Stomach (tissue), 4 donors: ENCODE measurements at regions not wholly inside any gene's neighbourhood (a gene's known extent, or its start where the extent isn't known, plus 50 kb on each side); places are given as distances from the start of the nearest gene placed in this dataset.

Experiments used
- EP300 ChIP-seq: sonication (generic); formaldehyde crosslinking; IDR thresholded peaks from one replicate; pipeline ENCODE4 v1.6.1; 2017; ENCODE audit warnings: antibody characterized with exemption
- POLR2A ChIP-seq, 4 donors: fragments of 450-650 bp; IDR thresholded peaks; one replicate each; pipeline ENCODE4 v1.6.1; 2016; ENCODE audit warnings: antibody characterized with exemption in 4 of 4, control low read depth in 2 of 4, mild to moderate bottlenecking in 1 of 4, moderate library complexity in 1 of 4
- TF ChIP-seq, protein P1 (sequence below), 7 experiments: fragments of 450-650 bp in 4 of 7; fragments of 200-600 bp in 3 of 7; sonication (generic) in 3 of 7; IDR thresholded peaks; one replicate each; pipeline ENCODE4 v1.5.1; 2016 to 2019; ENCODE audit warnings: antibody characterized with exemption in 7 of 7, control low read depth in 2 of 7, mild to moderate bottlenecking in 1 of 7

- TF ChIP-seq, protein P1, sequence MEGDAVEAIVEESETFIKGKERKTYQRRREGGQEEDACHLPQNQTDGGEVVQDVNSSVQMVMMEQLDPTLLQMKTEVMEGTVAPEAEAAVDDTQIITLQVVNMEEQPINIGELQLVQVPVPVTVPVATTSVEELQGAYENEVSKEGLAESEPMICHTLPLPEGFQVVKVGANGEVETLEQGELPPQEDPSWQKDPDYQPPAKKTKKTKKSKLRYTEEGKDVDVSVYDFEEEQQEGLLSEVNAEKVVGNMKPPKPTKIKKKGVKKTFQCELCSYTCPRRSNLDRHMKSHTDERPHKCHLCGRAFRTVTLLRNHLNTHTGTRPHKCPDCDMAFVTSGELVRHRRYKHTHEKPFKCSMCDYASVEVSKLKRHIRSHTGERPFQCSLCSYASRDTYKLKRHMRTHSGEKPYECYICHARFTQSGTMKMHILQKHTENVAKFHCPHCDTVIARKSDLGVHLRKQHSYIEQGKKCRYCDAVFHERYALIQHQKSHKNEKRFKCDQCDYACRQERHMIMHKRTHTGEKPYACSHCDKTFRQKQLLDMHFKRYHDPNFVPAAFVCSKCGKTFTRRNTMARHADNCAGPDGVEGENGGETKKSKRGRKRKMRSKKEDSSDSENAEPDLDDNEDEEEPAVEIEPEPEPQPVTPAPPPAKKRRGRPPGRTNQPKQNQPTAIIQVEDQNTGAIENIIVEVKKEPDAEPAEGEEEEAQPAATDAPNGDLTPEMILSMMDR (IDR thresholded peaks at IDR 0.05), result no peak
- no peak for TF ChIP-seq POLR2A (IDR thresholded peaks at IDR 0.05)
- TF ChIP-seq EP300, result no peak
Measured at GRCh38 chr10:131427901-131428300, 116.4 kb upstream of the TCERG1L start.
